ENCODE measurements at regions not wholly inside any gene's neighbourhood (a gene's known extent, or its start where the extent isn't known, plus 50 kb on each side); places are given as distances from the start of the nearest gene placed in this dataset.
"Not testable (repeated sequence)": the region's sequence is repeated elsewhere in the genome, so short reads cannot be mapped to it uniquely, and the experiment has no call there.

DNA sequence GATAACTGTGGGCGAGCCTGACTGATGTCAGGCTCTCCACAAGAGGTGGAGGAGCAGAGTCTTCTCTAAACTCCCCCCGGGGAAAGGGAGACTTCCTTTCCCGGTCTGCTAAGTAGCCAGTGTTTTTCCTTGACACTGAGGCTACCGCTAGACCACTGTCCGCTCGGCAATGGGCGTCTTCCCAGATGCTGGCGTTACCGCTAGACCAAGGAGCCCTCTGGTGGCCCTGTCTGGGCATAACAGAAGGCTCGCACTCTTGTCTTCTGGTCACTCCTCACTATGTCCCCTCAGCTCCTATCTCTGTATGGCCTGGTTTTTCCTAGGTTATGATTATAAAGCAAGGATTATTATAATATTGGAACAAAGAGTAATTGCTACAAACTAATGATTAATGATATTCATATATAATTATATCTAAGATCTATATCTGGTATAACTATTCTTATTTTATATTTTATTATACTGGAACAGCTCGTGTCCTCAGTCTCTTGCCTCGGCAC is 278.7 kb downstream of the CAAP1 start:
- not testable (repeated sequence) for H3K9me3 Mint-ChIP-seq; H3K27me3 Mint-ChIP-seq; H3K4me3 Mint-ChIP-seq; H3K4me1 Mint-ChIP-seq; DNase-seq (ENCODE audit: low spot score in 2 of 2); H3K27ac Mint-ChIP-seq; H3K36me3 Mint-ChIP-seq; ATAC-seq (ENCODE audit: low read depth)

DNA sequence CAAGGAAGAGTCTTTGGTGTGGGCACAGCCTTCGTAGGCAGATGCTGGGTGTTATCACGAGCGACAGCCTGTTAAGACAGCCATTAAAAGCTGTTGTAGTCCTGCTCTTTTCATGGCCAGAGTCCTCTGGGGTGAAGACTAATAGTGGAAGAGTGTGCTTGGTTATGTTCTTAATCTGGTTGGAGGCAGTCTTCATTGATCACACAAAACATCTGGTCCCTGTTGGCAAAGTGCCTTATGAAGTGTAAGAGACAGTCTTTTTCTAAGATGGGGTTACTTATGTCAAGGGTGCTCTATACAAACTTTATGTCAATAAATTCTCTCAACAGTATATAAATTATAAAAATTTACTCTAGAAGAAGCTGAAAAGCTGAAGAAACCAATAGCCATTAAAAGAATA is 280.4 kb downstream of the CAAP1 start:
- ATAC-seq (ENCODE audit: low read depth) (no peak), DNase-seq (ENCODE audit: low spot score in 2 of 2) (no peak)
- no peak overlapping the region for H3K27ac Mint-ChIP-seq

GRCh38 chr9:26606756-26607155 is 285.8 kb downstream of the CAAP1 start:
- Mint-ChIP-seq H3K9me3 (no peaks in the 10 kb centered on the region), H3K4me3 (no peak overlapping the region), H3K4me1 (no peaks in the 10 kb centered on the region), H3K27me3 (no peaks in the 10 kb centered on the region), H3K36me3 (no peaks in the 10 kb centered on the region), H3K27ac (no peak overlapping the region)
- DNase-seq (ENCODE audit: low spot score in 2 of 2) = no peak
- no peak for ATAC-seq (ENCODE audit: low read depth)

More for the DNA sequence above, 280.4 kb downstream of the CAAP1 start:
- no peaks in the 10 kb centered on the region for H3K36me3 Mint-ChIP-seq
- no peak overlapping the region for H3K4me3 Mint-ChIP-seq
- H3K27me3 Mint-ChIP-seq = no peaks in the 10 kb centered on the region
- H3K9me3 Mint-ChIP-seq = no peaks in the 10 kb centered on the region
- H3K4me1 Mint-ChIP-seq = peaks cover 2% of the 10 kb centered on the region

- Mint-ChIP-seq H3K27me3 (no peaks in the 10 kb centered on the region), H3K4me1 (no peaks in the 10 kb centered on the region), H3K9me3 (no peaks in the 10 kb centered on the region), H3K36me3 (no peaks in the 10 kb centered on the region), H3K27ac (no peak overlapping the region), H3K4me3 (no peak overlapping the region)
- DNase-seq (ENCODE audit: low spot score in 2 of 2) = no peak
- ATAC-seq (ENCODE audit: low read depth) = no peak
Measured at GRCh38 chr9:26605367-26605766, 287.2 kb downstream of the CAAP1 start.

DNA sequence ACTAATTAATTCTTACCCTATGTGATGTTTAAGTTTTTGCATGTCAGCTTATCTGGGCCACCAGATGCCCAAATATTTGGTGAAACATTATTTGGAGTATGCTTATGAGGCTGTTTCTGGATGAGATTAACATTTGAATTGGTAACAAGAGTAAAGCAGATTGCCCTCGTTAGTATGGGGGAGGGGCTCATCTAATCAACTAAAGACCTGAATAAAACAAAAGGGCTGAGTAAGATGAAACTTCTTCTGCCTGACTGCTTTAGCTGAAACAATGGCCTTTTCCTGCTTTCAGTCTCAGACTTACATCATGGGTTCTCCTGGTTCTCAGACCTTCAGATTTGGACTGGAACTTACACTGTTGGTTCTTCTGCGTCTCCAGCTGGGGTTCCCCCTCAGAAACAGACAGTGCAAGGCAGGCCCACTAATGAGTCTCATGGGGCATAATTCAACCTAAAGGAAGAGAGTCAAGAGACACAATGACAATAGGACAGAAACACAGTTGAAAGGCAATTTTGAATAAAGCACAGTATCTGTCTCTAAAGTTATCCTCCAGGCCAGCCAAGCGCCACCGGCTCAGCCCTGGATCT is 288.4 kb downstream of the CAAP1 start:
- H3K4me3 Mint-ChIP-seq = no peak overlapping the region
- no peaks in the 10 kb centered on the region for H3K9me3 Mint-ChIP-seq
- DNase-seq (ENCODE audit: low spot score in 2 of 2) (no peak), ATAC-seq (ENCODE audit: low read depth) (no peak)
- no peaks in the 10 kb centered on the region for H3K27me3 Mint-ChIP-seq
- H3K27ac Mint-ChIP-seq = no peak overlapping the region
- no peaks in the 10 kb centered on the region for H3K36me3 Mint-ChIP-seq
- no peaks in the 10 kb centered on the region for H3K4me1 Mint-ChIP-seq

DNA sequence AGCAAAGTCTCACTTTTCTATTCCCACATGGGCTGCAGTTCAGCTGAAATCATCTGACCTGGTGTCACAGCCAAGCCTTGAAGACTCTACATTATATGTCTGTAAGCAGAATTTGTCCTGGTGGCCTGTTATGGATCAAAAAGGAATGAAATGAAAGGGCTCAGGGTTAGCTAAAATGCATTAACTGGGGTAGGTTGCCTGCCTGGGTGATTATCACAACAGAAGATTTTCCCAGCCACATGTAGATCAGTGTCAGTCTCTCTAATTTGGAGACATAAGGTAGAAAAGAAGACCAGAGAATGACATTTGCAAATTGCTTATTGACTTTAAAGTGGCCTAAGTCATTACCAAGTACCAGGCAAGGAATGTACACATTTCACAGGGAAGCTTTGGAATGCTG is 289.0 kb downstream of the CAAP1 start:
- Mint-ChIP-seq H3K36me3 (no peaks in the 10 kb centered on the region), H3K27me3 (no peaks in the 10 kb centered on the region), H3K4me3 (no peak overlapping the region), H3K4me1 (no peaks in the 10 kb centered on the region), H3K9me3 (no peaks in the 10 kb centered on the region), H3K27ac (no peak overlapping the region)
- ATAC-seq (ENCODE audit: low read depth) = no peak
- no peak for DNase-seq (ENCODE audit: low spot score in 2 of 2)

DNA sequence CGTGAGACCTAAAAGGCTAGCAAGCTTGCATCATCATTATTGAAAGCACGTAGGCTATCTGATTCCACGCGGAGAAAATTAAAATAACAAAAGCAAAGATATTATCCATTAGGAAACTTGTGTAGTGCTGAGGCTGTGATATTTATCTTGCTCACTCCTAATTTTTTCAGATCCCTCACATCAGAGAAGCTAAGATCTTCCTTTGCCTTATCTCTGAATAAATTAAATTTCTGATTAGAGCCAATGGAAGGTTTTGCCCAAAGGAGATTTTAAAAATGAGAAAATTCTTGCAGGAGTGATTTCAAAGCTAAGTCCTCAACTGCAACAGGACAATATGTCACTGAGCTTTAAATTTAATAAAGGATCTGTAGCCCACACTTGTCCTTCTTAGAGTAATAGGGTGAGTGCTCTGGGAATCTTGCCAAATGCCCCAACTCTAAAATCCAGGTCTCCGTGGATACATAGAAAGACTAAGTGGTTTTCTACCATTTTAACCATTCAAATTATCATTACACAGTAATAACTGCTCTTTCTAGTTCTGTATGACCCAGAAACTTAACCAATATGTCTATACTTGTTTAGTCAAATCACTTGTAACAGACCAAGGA is 295.0 kb downstream of the CAAP1 start:
- Mint-ChIP-seq H3K27me3 (no peaks in the 10 kb centered on the region), H3K4me3 (no peak overlapping the region), H3K9me3 (no peaks in the 10 kb centered on the region), H3K36me3 (no peaks in the 10 kb centered on the region), H3K4me1 (no peaks in the 10 kb centered on the region), H3K27ac (no peak overlapping the region)
- no peak for DNase-seq (ENCODE audit: low spot score in 2 of 2)
- ATAC-seq (ENCODE audit: low read depth) = no peak

GRCh38 chr9:26579056-26579455 is 313.5 kb downstream of the CAAP1 start:
- Mint-ChIP-seq H3K36me3 (no peaks in the 10 kb centered on the region), H3K4me1 (no peaks in the 10 kb centered on the region), H3K27me3 (no peaks in the 10 kb centered on the region), H3K27ac (no peak overlapping the region), H3K4me3 (no peak overlapping the region), H3K9me3 (peaks cover 1% of the 10 kb centered on the region)
- no peak for DNase-seq (ENCODE audit: low spot score in 2 of 2)
- no peak for ATAC-seq (ENCODE audit: low read depth)

GRCh38 chr9:26574898-26575440 is 317.6 kb downstream of the CAAP1 start:
- Mint-ChIP-seq H3K27ac (no peak overlapping the region), H3K36me3 (no peaks in the 10 kb centered on the region), H3K27me3 (no peaks in the 10 kb centered on the region), H3K4me1 (no peaks in the 10 kb centered on the region), H3K9me3 (no peaks in the 10 kb centered on the region), H3K4me3 (no peak overlapping the region)
- ATAC-seq (ENCODE audit: low read depth) (no peak), DNase-seq (ENCODE audit: low spot score in 2 of 2) (no peak)

DNA sequence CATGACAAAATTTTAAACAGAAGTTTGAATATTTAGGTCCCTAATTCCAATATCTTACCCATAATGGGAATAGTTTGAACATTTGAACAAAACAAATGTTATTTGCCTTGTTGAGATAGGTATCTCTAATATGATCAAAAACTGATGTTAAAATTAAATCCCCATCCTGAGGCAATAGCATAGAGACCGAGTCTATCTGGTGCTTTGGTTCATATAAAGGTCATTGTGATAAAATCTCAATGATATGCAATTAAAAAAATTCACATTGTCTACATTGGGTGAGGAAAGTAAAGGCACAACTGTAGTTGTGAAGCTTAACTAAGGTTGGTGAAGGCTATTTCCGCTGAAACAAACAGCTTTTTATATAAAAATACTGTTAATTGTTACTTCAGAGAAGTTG is 318.3 kb downstream of the CAAP1 start:
- no peak overlapping the region for H3K4me3 Mint-ChIP-seq
- DNase-seq (ENCODE audit: low spot score in 2 of 2) = no peak

GRCh38 chr9:26567976-26568375 is 324.6 kb downstream of the CAAP1 start:
- H3K27ac Mint-ChIP-seq = no peak overlapping the region
- H3K4me1 Mint-ChIP-seq = no peaks in the 10 kb centered on the region
- H3K9me3 Mint-ChIP-seq = no peaks in the 10 kb centered on the region
- DNase-seq (ENCODE audit: low spot score in 2 of 2) = no peak
- H3K27me3 Mint-ChIP-seq = no peaks in the 10 kb centered on the region
- H3K4me3 Mint-ChIP-seq = no peak overlapping the region
- no peak for ATAC-seq (ENCODE audit: low read depth)
- H3K36me3 Mint-ChIP-seq = no peaks in the 10 kb centered on the region

More for the DNA sequence above, 318.3 kb downstream of the CAAP1 start:
- no peak overlapping the region for H3K27ac Mint-ChIP-seq
- ATAC-seq (ENCODE audit: low read depth) = no peak
- no peaks in the 10 kb centered on the region for H3K27me3 Mint-ChIP-seq
- no peaks in the 10 kb centered on the region for H3K36me3 Mint-ChIP-seq
- H3K4me1 Mint-ChIP-seq = no peaks in the 10 kb centered on the region
- H3K9me3 Mint-ChIP-seq = no peaks in the 10 kb centered on the region

DNA sequence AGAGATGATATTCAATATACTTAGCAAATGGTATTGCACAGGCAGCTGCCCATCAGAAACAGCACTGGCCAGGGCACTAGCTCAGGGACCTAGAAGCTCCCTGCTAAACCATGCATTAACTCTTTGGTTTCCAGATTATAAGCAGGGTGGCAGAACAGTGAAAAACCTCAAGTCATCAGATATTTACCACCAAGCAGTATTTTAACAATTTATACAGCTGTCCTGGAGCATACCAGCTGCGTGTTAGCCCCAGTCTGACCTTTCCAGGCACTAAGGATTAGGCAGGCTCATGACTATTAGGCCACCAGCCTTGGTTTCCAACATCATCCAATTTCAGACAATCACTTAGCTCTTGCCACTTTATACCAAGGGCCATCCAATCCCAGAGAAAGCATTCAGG is 326.5 kb downstream of the CAAP1 start:
- H3K9me3 Mint-ChIP-seq = no peaks in the 10 kb centered on the region
- H3K36me3 Mint-ChIP-seq = no peaks in the 10 kb centered on the region
- H3K27me3 Mint-ChIP-seq = no peaks in the 10 kb centered on the region
- no peak overlapping the region for H3K4me3 Mint-ChIP-seq
- DNase-seq (ENCODE audit: low spot score in 2 of 2) (no peak), ATAC-seq (ENCODE audit: low read depth) (no peak)
- no peak overlapping the region for H3K27ac Mint-ChIP-seq
- no peaks in the 10 kb centered on the region for H3K4me1 Mint-ChIP-seq

DNA sequence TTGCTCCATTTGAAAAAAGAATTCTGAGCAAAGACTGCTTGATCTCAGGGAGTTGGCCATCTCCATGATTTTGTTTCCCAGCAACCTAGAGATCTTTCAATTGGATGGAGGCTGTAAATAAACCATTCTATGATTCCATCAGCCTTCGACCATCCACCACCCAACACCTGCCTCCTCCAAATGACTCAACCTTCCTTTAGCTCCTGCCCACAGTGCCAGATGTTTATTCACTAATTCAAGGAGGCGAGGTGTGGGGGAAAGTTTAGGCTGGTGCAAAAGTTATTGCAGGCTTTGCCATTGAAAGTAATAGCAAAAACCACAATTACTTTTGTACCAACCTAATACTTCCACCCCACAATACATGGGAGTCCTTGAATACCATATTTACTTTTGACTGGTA is 327.5 kb downstream of the CAAP1 start:
- H3K27ac Mint-ChIP-seq = no peak overlapping the region
- no peaks in the 10 kb centered on the region for H3K27me3 Mint-ChIP-seq
- H3K4me1 Mint-ChIP-seq = no peaks in the 10 kb centered on the region
- H3K36me3 Mint-ChIP-seq = no peaks in the 10 kb centered on the region
- no peak overlapping the region for H3K4me3 Mint-ChIP-seq
- ATAC-seq (ENCODE audit: low read depth) (no peak), DNase-seq (ENCODE audit: low spot score in 2 of 2) (no peak)
- H3K9me3 Mint-ChIP-seq = peaks cover 2% of the 10 kb centered on the region

- Mint-ChIP-seq H3K27me3 (no peaks in the 10 kb centered on the region), H3K27ac (no peak overlapping the region), H3K36me3 (no peaks in the 10 kb centered on the region), H3K4me3 (no peak overlapping the region), H3K4me1 (no peaks in the 10 kb centered on the region), H3K9me3 (peaks cover 2% of the 10 kb centered on the region)
- DNase-seq (ENCODE audit: low spot score in 2 of 2) (no peak), ATAC-seq (ENCODE audit: low read depth) (no peak)
Measured at GRCh38 chr9:26562338-26562737, 330.3 kb downstream of the CAAP1 start.

DNA sequence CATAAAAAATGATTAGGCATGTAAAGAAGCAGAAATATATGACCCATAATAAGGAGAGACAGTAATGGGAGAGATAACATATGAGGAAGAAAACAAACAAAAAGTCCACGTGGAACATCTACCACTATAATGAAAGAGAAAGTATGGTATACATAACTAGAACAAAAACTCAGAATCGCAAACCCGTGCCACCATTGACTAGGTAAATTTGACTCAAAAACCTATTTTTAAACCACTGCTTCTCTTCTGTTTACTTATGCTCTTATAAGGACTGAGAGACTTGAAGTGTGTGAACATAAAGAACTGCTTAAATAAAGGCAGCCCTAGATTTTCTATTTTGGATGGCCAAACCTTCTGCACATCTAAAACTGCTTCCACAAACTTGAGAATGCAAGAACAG is 330.7 kb downstream of the CAAP1 start:
- no peak overlapping the region for H3K27ac Mint-ChIP-seq
- ATAC-seq (ENCODE audit: low read depth) = no peak
- no peak for DNase-seq (ENCODE audit: low spot score in 2 of 2)
- H3K4me3 Mint-ChIP-seq = no peak overlapping the region
- H3K9me3 Mint-ChIP-seq = peaks cover 2% of the 10 kb centered on the region
- H3K27me3 Mint-ChIP-seq = no peaks in the 10 kb centered on the region
- no peaks in the 10 kb centered on the region for H3K4me1 Mint-ChIP-seq
- no peaks in the 10 kb centered on the region for H3K36me3 Mint-ChIP-seq
